Transverse colon (tissue), 4 donors: ENCODE measurements at regions not wholly inside any gene's neighbourhood (a gene's known extent, or its start where the extent isn't known, plus 50 kb on each side); places are given as distances from the start of the nearest gene placed in this dataset.

Experiments used
- EP300 ChIP-seq: sonication (generic); formaldehyde crosslinking; IDR thresholded peaks from one replicate; pipeline ENCODE4 v1.6.1; 2017; ENCODE audit warnings: antibody characterized with exemption, low read depth
- POLR2A ChIP-seq: fragments of 450-650 bp; IDR thresholded peaks from one replicate; pipeline ENCODE4 v1.6.1; 2016; ENCODE audit warnings: antibody characterized with exemption, mild to moderate bottlenecking, moderate library complexity
- POLR2AphosphoS5 ChIP-seq, 3 donors: sonication (generic); formaldehyde crosslinking; IDR thresholded peaks; one replicate each; pipeline ENCODE4 v1.6.1; 2016; ENCODE audit warnings: antibody characterized with exemption in 3 of 3
- TF ChIP-seq, protein P1 (sequence below), 5 experiments: fragments of 200-600 bp in 3 of 5; fragments of 450-650 bp in 2 of 5; sonication (generic) in 3 of 5; IDR thresholded peaks; 1 replicate in 2 of 5; 2 replicates in 3 of 5; pipeline ENCODE4 v1.5.1; 2016 to 2017; ENCODE audit warnings: antibody characterized with exemption in 5 of 5, inconsistent platforms in 3 of 5, mild to moderate bottlenecking in 2 of 5, moderate library complexity in 1 of 5

DNA sequence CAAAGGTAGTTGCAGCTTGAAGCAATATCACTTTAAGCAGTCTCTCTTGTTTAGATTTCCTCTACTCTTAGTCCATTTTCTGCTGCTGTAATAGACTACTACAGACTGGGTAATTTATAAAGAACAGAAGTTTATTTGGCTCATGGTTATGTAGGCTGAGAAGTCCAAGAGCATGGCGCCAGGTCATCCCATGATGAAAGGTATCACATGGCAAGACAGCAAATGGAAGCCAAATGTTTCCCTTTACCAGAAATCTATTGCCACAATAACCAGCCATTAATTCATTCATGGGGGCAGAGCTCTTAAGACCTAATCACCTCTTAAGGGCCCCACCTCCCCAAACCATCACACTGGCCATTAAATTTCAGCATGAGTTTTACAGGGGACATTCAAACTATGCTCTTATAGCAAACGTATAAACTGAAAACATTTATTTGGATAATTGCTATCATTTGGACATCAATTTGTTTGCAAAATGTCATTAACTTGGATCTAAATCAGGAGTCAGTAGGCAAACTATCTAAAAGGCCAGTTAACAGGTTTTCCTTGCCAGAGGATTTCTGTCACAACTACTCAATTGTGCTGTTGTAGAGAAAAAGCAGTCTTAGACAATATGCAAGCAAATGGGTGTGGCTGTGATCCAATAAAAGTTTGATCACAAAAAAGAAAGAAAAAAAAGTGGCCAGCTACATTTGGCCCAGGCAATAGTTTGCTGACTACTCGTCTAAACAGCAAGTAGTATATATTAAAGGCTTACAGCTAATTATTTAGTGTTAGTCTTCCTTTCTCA lies 75.7 kb upstream of the GUCY1A1 start:
- TF ChIP-seq, protein P1, sequence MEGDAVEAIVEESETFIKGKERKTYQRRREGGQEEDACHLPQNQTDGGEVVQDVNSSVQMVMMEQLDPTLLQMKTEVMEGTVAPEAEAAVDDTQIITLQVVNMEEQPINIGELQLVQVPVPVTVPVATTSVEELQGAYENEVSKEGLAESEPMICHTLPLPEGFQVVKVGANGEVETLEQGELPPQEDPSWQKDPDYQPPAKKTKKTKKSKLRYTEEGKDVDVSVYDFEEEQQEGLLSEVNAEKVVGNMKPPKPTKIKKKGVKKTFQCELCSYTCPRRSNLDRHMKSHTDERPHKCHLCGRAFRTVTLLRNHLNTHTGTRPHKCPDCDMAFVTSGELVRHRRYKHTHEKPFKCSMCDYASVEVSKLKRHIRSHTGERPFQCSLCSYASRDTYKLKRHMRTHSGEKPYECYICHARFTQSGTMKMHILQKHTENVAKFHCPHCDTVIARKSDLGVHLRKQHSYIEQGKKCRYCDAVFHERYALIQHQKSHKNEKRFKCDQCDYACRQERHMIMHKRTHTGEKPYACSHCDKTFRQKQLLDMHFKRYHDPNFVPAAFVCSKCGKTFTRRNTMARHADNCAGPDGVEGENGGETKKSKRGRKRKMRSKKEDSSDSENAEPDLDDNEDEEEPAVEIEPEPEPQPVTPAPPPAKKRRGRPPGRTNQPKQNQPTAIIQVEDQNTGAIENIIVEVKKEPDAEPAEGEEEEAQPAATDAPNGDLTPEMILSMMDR (IDR thresholded peaks at IDR 0.05), result no peak
- TF ChIP-seq POLR2A (no peak), POLR2AphosphoS5 (IDR thresholded peaks at IDR 0.05) (no peak), EP300 (no peak)
